ENCODE measurements at regions not wholly inside any gene's neighbourhood (a gene's known extent, or its start where the extent isn't known, plus 50 kb on each side); places are given as distances from the start of the nearest gene placed in this dataset.

DNA sequence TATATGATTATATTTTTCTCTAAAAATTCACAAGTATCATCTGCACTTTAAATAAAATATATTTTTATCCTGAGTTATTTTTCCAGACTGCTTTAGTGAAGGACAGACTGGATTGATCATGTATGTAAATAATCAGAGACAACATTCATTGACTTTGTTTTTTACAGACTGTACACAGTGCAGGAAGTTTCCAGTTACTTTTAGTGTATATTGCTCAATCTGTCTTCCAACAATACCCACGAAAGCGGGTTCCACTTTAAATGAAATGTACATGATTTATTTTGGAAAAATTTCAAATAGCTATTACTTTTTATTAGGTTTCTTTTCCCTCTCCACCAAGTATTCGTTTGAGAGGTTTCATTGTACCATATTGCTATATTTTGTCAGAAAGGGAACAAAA lies 497.0 kb downstream of the FSCB start:
- no peak for DNase-seq (ENCODE audit: low spot score)

DNA sequence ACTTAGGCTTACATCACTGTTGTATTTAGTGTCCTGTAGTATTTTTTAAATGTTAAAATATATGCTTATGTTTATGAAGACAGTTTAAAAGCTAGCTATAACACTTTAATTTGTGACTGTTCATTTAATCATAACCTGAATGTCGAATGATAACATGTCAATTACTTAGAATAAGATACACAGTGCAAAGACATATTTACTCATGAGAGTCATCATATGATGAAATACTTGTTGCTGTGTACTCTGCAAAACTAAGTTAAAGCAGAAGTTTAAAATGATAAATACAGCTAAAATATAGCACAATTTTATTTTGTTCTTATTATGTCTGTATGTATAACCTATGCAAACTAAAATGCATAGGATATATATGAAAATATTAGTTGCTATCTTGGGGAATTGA lies 497.4 kb downstream of the FSCB start:
- DNase-seq (ENCODE audit: low spot score): no peak

DNA sequence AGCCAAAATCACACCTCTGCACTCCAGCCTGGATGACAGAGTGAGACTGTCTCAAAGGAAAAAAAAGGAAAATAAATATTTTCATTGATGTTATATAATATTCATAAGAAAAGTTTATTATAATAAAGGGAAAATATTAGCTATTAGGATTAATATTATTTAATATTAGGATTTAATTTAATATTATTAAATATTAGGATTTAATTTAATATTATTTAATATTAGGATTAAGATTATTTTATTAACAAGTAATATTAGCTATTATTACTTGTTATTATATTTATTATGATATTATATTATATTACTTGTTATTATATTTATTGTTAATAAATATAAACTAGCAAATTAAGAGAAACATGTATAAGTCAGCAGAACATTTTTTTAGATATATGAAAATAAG lies 518.1 kb downstream of the FSCB start:
- DNase-seq (ENCODE audit: low spot score): no peak

DNA sequence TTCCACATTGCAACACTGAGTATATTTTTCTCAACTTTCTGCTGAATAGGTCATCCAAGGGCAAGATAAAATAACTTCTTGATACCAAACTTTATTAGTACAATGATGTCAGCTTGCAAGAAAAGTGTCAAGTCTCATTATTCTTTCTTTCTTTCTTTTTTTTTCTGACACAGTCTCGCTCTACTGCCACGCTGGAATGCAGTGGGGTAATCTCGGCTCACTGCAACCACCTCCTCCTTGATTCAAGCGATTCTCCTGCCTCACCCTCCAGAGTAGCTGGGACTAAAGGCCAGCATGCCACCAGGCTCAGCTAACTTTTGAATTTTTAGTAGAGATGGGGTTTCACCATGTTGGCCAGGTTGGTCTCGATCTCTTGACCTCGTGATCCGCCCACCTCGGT lies 523.4 kb downstream of the FSCB start:
- DNase-seq (ENCODE audit: low spot score): no peak

DNA sequence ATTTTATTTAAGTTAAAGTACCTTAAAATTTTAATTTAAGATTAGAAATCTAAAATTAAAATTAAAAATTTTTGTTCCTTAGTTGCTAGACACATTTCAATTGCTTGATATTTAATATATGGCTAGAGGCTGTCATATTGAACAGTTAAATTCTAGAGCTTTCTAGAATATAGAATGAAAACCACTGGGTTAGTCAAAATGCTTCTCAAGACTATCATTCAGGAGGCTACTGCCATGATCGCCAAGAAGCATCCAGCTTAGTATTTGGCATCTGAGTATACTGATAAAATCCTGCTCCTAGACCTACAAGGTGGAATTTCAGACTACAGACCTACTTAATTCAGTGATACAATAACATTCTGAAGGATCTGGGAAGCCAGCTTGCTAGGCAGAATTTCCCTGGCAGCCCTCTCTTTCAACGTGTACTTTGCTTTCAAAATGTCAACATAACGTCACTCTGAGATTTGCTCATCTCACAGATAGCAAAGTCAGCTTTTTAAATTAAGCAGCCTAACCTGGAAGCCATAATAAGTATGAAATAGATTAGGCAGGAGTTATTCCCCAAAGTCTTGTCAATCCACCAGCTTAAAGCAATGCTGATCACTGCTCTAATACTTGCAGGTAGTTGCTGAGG lies 525.8 kb downstream of the FSCB start:
- DNase-seq (ENCODE audit: low spot score): no peak

DNA sequence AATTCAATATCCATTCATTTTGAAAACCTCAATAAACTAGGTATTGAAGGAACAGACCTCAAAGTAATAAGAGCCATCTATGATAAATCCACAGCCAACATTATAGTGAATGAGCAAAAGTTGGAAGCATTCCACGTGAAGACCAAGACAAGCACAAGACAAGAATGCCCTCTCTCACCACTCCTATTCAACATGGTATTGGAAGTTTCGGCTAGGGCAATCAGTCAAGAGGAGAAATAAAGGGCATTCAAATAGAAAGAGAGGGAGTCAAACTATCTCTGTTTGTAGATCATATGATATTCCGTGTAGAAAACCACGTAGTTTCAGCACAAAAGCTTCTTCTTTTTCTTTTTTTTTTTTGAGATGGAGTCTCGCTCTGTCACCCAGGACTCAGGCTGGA lies 550.3 kb downstream of the FSCB start:
- DNase-seq (ENCODE audit: low spot score): no peak

DNA sequence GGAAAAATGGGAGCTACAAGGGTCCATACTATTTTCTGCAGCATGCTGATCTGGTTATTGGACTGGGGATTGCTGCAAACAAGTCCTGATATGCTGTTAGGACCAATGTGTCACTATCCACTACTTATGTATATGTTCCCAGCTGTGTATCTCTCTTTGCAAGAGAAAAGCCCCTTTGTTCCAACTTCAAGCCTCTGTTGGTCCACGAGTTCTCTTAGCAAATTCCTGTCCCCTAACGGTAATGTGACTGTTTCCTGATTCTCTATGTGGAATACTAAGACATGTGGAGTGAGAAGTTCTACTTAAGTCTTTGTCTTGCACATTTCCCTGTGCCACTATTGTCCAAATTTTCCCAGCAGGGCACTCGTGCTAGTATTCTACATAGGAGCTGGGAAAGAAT lies 557.7 kb downstream of the FSCB start:
- no peak for DNase-seq (ENCODE audit: low spot score)

DNA sequence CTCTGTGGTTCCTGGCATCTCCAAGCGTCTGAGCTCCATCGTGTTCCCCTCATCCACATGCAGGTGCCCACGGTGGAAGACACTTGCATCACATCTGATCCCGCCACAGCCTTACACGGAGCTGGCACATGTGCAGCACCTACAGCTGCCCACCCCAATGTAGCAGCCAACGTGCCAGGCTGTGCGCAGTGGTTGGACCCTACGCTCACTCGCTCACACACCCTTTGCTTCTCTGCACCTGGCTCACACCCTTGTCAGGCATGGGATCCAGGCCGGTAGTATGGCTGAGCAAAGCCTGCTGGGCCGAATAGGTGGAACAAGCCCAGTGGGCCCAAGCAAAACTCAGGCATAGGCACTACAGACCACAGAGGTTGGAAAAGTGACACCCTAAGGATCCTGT lies 567.2 kb downstream of the FSCB start:
- DNase-seq (ENCODE audit: low spot score): no peak

DNA sequence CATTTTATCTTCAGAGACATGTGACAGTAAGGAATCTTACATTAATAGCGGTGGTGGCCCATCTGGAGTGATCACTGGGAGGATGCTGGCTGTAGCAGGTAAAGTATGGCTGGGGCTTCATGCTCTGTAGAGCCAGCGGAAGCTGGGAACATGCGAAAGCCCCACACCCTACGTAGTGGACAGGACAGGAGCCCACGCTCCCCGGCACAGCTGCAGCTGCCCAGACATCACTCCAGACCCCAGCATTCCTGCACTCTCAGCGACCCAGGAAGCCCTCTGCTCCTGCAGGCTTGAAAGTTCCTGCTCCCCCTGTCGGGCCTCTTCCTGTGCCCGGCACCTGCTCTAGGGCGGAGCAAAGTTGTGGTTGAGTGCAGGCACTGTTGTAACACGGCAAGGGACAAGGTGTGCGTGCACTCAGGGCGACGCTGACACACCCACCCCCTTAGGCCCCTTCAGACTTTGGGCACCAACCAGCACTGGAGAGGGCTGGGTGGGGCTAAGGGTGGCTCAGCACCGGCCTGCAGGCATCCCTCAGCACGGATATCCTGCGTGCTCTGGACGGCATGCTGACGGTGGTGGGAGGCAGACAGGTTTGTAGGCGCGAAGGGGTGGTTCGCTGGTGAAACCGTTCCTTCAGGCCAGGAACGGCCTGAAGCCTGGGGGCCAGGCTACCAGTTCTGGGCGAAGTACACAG lies 568.3 kb downstream of the FSCB start:
- DNase-seq (ENCODE audit: low spot score): no peak

DNA sequence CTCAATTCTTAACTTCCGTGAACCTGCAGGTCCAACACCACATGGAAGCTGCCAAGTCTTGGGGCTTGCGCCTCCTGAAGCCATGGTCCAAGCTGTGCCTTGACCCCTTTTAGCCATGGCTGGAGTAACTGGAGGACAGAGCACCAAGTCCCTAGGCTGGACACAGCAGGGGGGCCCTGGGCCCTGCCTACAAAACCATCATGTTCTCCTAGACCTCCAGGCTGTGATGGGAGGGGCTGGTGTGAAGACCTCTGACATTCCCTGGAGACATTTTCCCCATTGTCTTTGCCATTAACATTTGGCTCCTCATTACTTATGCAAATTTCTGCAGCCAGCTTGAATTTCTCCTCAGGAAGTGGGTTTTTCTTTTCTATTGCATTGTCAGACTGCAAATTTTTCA lies 570.1 kb downstream of the FSCB start:
- DNase-seq (ENCODE audit: low spot score): no peak

DNA sequence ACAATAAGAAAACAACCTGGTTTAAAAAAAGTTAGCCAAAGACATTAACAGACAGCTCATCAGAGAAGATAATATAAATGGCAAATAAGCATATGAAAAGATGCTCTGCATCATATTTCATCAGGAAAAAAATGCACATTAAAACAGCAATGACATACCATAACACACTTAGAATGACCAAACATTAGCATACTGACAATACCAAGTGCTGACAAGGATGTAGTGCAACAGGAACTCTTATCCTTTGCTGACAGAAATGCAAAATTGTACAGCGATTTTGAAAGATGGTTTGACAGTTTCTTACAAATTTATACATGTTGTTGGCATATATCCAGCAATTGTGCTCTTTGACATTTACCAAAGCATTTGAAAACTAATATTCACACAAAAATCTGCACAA lies 573.0 kb downstream of the FSCB start:
- no peak for DNase-seq (ENCODE audit: low spot score)

DNA sequence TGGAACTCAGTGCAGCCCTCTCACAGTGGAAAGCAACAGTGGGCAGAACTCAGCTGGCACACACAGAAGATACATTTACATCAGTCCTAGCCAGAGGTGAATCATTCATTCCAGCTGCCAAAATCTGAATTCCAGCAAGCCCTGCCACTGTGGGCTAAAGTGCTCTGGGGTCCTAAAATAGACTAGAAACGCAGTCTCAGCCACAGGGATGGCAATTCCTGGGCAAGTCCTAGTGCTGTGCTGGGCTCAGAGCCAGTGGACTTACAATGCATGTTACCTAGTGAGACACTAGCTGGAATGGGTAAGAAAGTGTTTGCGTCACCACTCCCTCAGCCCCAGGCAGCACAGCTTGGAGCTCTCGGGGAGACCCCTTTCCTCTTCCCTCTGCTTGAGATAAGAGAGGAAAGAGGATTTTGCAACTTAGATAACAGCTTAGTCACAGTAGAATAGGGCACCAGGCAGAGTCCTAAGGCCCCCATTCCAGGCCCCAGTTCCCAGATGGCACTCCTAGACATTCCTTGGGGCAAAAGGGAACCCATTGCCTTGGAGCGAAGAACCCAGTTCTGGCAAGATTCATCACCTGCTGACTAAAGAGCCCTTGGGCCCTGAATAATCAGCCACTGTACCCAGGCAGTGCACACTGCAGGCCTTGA lies 592.9 kb downstream of the FSCB start:
- no peak for DNase-seq (ENCODE audit: low spot score)

DNA sequence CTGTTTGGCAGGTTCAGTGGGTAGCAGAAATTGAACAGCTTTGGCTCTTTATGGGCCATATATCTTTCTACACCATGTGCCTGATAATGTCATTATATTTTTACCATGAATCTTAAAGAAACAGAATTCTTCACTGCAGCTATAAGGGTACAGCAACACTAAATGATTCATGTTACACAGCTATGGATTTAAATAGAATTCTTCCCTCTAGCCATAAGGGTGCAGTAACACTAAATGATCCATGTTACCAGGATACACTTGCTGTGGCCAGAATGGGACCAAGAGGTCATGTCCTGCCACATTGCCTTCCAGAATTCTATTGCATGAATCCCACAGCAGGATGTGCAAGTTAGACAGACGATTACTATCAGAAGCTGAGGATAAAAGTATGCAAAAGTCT lies 603.9 kb downstream of the FSCB start:
- no peak for DNase-seq (ENCODE audit: low spot score)

DNA sequence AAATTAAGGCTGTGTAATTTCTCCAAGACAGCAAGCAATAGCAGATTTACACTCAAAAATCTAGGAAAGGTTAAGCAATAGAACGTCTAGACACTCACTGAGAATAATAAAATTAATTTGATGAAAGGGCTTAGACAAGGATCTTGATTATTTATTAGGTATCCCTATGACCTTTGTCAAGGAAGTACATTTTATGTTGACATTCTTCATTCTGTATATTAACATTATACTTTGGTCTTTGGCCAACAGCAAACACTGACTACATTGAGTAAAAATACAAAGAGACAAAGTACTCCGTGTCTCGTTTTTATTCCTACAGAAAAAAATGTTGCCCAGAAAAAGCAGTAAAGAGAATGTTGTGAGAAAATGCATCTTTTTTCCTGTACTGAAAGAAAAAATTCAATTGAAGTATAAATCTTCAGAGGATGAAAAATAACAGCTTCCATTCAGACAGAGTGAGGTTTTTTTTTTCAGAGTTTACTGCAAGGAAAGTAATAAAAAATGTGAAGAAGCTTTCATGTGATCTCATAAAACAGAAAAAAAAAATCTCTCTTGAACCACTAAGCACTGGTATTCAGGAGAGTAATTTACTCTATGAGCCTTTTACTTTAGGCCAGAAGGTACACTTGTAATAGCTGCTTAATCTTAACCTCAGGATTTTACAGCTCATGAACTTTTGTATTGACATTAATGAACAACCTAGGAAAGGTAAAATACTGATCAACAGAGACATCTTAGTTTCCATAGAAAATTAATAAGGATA lies 605.0 kb downstream of the FSCB start:
- DNase-seq (ENCODE audit: low spot score): no peak

DNA sequence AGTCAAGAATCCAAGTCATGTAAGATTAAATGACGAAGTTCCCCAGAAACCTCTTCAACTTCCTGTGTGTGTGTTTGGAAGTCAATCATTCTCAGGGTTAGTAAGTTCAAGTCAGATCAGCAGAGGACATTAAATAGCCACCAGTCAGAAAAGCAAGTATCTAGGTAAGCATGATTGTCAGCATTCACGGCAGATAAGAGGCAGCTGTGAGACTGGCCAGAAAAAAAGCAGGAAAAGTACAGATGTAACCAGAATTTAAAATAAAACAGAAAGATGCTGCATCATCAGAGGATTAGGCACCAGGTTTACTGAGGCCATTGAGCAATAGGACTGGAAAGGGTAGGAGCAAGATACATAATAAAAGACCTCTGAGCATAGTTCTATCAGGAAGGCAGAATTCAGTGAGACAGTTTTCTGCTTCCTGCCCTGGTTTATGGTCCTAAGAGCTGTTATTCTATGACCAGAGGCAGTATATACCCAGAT lies 606.9 kb downstream of the FSCB start:
- no peak for DNase-seq (ENCODE audit: low spot score)

DNA sequence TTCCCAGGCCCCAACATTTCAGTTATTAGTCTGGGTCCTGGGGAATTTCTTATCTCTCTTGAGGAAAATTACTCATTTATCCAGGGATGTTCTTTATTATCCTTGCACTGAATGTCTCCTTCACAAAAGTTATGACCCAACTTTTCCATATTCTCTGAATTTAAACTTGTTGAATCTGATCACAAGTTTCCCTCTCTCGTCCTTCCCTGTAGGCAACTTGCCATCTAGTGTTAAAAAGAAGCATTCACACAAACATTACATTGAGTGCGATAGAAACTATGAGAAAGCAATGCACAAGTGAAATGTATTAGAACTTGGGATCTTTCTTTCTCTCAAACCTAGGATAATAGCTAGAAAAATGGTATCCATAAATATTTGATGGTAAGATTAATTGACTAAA lies 608.4 kb downstream of the FSCB start:
- no peak for DNase-seq (ENCODE audit: low spot score)

DNA sequence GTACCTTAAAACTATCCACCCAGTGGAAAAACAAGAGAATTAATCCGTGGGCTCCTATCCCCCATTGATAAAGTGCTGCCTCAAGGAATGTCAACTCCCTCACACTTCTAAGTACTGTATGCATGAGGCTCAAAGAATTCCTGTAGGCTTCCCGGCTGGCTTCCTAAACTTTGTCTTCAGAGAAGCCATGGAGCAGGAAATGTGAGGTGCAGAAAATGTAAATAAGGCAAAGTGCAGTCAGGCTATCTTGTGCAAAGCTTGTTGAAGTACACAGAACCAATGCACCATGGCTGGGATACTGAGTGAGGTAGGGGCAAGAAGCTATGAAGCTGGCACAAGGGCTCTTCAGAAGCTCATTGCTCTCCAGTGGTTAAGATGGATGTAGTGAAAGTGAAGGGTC lies 611.0 kb downstream of the FSCB start:
- DNase-seq (ENCODE audit: low spot score): no peak

DNA sequence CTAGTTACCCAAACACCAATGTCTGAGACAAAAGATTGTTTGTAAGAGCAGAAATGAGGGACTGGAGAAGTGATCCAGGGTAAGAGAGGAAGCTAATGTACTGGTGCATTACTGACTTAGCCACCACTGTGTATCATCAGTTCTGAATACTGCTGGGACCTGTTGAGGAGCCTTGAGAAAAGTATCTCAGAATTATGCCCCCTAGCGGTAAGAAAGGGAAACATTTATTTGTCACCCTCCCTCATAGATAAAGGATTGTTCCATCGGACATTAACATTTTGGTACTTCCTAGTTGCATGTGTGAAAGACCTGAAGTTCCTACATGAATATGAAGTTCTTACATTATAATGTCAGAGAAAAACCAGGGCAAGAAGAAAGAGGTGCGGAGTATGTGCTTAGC lies 612.5 kb downstream of the FSCB start:
- peak; percentile 0 for DNase-seq (ENCODE audit: low spot score)

DNA sequence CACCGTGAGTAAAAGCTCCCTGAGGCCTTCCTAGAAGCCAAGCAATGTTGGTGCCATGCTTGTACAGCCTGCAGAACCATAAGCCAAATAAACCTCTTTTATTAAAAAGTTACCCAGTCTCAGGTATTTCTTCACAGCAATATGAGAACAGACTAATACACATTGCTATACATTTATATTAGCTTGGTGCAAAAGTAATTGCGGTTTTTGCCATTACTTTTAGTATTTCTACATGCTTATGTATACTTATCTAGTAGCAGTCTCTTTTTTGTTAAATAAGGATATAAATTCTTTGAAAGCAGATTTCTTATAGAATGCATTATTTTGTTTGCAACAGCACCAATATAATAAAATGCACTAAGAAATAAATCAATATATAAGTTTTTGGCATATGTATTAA lies 619.6 kb downstream of the FSCB start:
- no peak for DNase-seq (ENCODE audit: low spot score)

DNA sequence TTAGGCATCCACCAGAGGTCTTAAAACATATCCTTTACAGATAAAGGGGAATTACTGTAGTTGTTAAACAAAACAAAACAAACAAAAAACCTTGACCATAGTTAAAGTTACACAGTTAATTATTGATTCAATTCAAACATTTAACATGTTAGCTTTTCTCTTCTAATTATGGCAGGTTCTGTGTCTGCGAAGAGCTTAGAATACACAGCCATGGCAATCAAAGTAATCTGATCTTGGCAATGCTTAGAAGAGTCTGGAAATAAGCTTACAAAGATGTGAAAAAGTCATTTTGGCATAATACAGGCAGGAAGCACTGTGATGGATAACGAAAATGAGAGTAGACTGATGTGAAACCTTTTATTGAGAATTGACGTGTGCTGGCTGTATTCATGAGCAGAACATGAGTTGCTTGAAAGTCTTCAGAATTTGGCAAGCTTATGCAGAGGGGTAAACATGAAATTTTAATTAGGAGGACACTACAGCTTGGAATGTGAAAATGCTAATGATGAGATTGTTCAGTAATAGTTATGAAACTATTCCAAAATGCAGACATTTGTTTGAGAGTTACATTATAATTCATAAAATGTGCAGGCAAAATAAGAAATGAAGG lies 629.6 kb downstream of the FSCB start:
- no peak for DNase-seq (ENCODE audit: low spot score)

DNA sequence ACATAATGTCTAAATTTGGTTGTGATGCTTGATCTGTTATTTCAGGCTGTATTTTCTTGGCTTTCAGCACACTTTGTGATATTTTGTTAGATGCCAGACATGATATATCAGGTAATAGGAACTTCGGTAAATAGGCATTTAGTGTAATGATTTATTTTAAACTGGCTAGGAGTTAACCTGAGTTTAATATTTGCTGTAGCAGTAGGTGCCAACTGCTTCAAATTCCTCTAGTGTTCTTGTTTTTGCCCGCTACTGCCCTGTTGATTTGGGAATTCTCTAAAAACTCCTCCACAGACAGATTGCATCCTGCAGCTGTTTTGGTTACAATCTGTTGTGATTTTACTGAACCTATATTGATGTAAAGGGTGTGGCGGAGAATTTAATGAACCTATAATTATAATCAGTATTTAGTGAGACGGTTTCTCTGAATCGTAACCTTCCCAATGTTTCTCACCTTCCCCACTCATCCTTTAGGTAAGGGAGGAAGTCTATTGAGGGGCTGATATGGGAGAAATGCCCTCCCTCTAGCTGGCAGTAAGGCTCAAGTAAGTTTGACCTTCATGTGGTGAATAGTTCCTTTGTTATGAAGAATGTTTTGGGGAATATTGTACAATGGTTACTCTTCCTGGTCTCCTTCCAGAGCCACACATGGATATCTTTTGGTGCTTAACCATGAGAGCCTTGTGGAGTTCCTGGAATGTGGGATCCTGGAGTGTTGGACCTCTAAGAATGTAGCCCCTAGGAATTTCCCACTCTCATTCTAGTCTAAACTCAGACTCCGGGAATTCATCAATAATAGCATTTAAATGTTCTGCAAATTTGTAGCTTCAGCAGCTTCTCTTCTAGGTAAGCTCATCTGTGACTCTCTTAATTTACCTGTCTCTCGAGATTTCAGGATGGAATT lies 634.1 kb downstream of the FSCB start:
- no peak for DNase-seq (ENCODE audit: low spot score)
